GM12865 (cell line): ENCODE measurements at regions not wholly inside any gene's neighbourhood (a gene's known extent, or its start where the extent isn't known, plus 50 kb on each side); places are given as distances from the start of the nearest gene placed in this dataset.

Source experiments
- DNase-seq: peaks from one replicate; pipeline ENCODE4 v3.0.0; 2010; ENCODE audit warnings: low read depth
- H3K4me3 ChIP-seq: 2 replicates; pipeline ENCODE4 v1.5.1; 2011; ENCODE audit warnings: mild to moderate bottlenecking, low read depth, low read length, control low read depth
- CTCF ChIP-seq: IDR thresholded peaks from 2 replicates; pipeline ENCODE4 v1.5.1; 2011; ENCODE audit warnings: low read length, control low read depth, low read depth, inconsistent platforms; ENCODE audit not compliant: insufficient read depth; ENCODE audit errors: missing control alignments

- no peak overlapping the region for H3K4me3 ChIP-seq
- no peak for TF ChIP-seq CTCF
- DNase-seq, result no peak
Measured at GRCh38 chr6:15061908-15062515, 183.9 kb upstream of the JARID2 start.

DNA sequence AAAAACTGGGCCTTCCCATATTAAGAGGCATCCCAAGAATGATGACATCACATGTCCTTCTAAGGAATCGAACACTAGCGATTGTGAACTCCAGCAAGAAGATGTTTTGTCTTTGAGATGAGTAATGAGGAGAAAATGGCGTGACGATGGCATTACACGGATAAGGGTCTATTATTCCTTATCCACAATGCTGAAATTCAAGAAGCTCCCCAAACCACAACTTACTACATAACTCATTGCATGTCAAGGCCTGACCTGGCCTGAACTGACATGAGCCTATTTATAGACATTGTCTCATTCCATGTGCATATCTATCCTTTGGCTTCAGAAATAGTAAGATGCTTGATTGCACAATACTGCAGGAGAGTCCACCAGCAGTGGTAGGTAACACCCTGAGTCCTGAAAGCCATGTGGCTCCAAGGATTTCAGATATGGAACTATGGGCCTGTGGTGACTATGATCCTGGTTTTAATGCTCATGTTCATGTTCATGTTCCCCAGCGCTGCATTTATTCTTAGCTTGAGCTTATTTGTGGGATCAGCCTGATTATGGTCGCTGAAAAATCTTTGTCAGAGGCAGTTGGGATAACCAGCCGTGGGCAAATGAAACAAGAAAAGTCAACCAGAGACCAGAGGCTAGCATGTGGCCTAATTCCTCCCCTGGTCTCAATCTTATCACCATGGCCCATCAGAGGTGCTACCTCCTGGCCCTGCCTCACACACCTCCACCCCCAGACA lies 183.2 kb upstream of the JARID2 start:
- no peak for TF ChIP-seq CTCF
- DNase-seq, result no peak
- H3K4me3 ChIP-seq, result no peak overlapping the region

- no peak overlapping the region for H3K4me3 ChIP-seq
- TF ChIP-seq CTCF, result no peak
- DNase-seq, result peak; percentile 10
Measured at GRCh38 chr6:15063253-15063853, 182.5 kb upstream of the JARID2 start.

GRCh38 chr6:15065261-15065989 lies 180.4 kb upstream of the JARID2 start:
- DNase-seq, result no peak
- no peak for TF ChIP-seq CTCF
- no peak overlapping the region for H3K4me3 ChIP-seq

DNA sequence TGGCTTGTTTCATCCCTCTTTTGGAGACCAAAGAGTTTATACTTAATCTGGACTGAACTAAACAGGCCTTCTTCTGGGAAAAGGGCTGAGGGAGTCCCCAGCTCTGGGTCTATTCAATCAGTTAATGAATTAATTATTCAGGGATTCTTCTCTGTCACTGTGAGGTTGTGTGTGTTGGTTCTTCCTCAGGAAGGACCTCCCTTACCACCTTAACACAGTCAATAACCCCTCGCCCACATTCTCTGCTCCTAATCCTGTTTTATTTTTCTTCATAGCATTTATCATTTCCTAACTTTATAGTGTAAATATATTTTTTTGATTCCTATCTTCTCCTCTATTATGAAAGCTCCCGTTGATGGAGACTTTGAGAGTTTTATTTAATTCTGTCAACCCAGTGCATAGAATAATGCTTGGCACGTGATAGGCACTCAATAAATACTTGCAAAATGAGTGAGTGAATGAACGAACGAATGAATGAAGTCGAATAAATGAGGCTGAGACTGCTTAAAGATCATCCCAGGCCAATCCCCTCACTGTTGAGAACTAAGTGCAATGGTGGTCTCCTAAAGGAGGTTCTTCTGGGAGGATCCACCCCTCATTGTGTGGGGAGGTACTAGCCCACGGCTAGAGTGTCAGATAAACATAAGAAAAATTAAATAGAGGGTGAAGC lies 179.6 kb upstream of the JARID2 start:
- no peak overlapping the region for H3K4me3 ChIP-seq
- no peak for DNase-seq
- no peak for TF ChIP-seq CTCF

DNA sequence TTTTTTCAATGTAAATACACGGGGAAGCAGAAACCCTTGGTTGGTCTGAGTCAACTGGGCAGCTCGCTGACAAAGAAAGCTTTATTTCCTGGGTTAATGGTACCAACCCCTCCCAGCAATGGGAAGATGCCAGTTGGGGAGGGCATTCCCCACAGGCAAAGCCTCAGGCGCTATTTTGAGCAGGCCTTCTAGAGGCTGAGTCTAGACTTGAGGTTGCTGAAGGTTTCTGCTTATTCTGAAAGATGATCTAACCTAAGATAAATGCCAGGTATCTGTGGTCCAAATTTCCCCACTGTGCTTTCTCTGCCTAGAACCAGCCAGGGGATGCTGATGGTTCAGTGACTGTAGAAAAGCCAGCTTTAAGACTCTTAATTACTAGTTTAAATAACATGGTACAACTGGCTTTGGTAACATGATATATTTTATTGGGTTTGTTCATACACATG lies 172.5 kb upstream of the JARID2 start:
- no peak for TF ChIP-seq CTCF
- peak; percentile 56 for DNase-seq
- H3K4me3 ChIP-seq, result no peak overlapping the region
